Spleen (tissue), 11 donors: ENCODE measurements at regions not wholly inside any gene's neighbourhood (a gene's known extent, or its start where the extent isn't known, plus 50 kb on each side); places are given as distances from the start of the nearest gene placed in this dataset.

ENCODE experiments used
- DNase-seq: peaks from one replicate; pipeline ENCODE4 v3.0.0-alpha.2; 2020
- H3K27ac ChIP-seq, 8 donors: fragments of 200-600 bp; sonication (generic) in 7 of 8; 1 replicate in 4 of 8; 2 replicates in 4 of 8; pipeline versions ENCODE4 v1.5.0 to v1.8.0; 2016 to 2021; ENCODE audit warnings: inconsistent platforms in 4 of 8, mild to moderate bottlenecking in 4 of 8, moderate library complexity in 1 of 8
- H3K27me3 ChIP-seq, 7 donors: fragments of 200-600 bp; sonication (generic) in 6 of 7; replicated peaks in 1 of 7; 1 replicate in 4 of 7; 2 replicates in 3 of 7; pipeline versions ENCODE4 v1.5.0 to v1.8.0; 2016 to 2021; ENCODE audit warnings: inconsistent platforms in 3 of 7, mild to moderate bottlenecking in 1 of 7
- H3K36me3 ChIP-seq, 6 donors: fragments of 200-600 bp; sonication (generic) in 5 of 6; 1 replicate in 4 of 6; 2 replicates in 2 of 6; pipeline versions ENCODE4 v1.5.0 to v1.8.0; 2016 to 2021; ENCODE audit warnings: inconsistent platforms in 2 of 6
- H3K4me1 ChIP-seq, 6 donors: fragments of 200-600 bp; sonication (generic) in 5 of 6; 1 replicate in 3 of 6; 2 replicates in 3 of 6; pipeline versions ENCODE4 v1.5.0 to v1.8.0; 2016 to 2021; ENCODE audit warnings: inconsistent platforms in 3 of 6
- H3K4me3 ChIP-seq, 8 donors: fragments of 200-600 bp; sonication (generic) in 7 of 8; 1 replicate in 4 of 8; 2 replicates in 4 of 8; pipeline versions ENCODE4 v1.5.0 to v1.8.0; 2016 to 2021; ENCODE audit warnings: inconsistent platforms in 4 of 8, mild to moderate bottlenecking in 4 of 8, moderate library complexity in 2 of 8
- H3K9me3 ChIP-seq, 8 donors: fragments of 200-600 bp; sonication (generic) in 7 of 8; 1 replicate in 4 of 8; 2 replicates in 4 of 8; pipeline versions ENCODE4 v1.5.0 to v1.8.0; 2016 to 2021; ENCODE audit warnings: inconsistent platforms in 4 of 8
- CTCF ChIP-seq, 11 experiments: fragments of 200-600 bp in 7 of 11; fragments of 450-650 bp in 4 of 11; sonication (generic) in 4 of 11; IDR thresholded peaks in 8 of 11; conservative IDR thresholded peaks in 3 of 11; 1 replicate in 7 of 11; 2 replicates in 4 of 11; pipeline versions ENCODE4 v1.4.0 to v1.8.0; 2016 to 2021; ENCODE audit warnings: antibody characterized with exemption in 11 of 11, inconsistent platforms in 4 of 11, mild to moderate bottlenecking in 1 of 11
- POLR2A ChIP-seq, 3 donors: fragments of 450-650 bp; IDR thresholded peaks; one replicate each; pipeline ENCODE4 v1.5.1; 2017; ENCODE audit warnings: antibody characterized with exemption in 3 of 3, mild to moderate bottlenecking in 1 of 3
- POLR2AphosphoS5 ChIP-seq, 3 donors: sonication (generic); formaldehyde crosslinking; IDR thresholded peaks; one replicate each; pipeline ENCODE4 v1.5.1; 2017; ENCODE audit warnings: antibody characterized with exemption in 3 of 3
- WGBS, 5 donors: extraction: QIAGEN DNeasy Blood & Tissue Kit in 3 of 5; methylation state at CpG; one replicate each; pipeline versions ENCODE4 v1.1.5 to v1.1.7; 2013 to 2018; 5-methylcytosine and 5-hydroxymethylcytosine counted together
- intact Hi-C: fragments of 100-400 bp; cut with DNase I; formaldehyde crosslinking; loops from one replicate; pipeline ENCODE4 v1.15.0; 2023; ENCODE audit warnings: low total_unique reads
- donor health status: healthy with polysubstance abuse.
- donor health status: DM: no; HTN: no; CAD: no; lungs with moderate emphysema.
- donor health status: DM: no; HTN: no; CAD: no.
- donor health status: Bipolar disorder and iron deficiency.
- donor health status: healthy.
- donor health status: DM: no; HTN: no; CAD: no.
- donor health status: DM: yes; HTN: yes; CAD: no.

DNA sequence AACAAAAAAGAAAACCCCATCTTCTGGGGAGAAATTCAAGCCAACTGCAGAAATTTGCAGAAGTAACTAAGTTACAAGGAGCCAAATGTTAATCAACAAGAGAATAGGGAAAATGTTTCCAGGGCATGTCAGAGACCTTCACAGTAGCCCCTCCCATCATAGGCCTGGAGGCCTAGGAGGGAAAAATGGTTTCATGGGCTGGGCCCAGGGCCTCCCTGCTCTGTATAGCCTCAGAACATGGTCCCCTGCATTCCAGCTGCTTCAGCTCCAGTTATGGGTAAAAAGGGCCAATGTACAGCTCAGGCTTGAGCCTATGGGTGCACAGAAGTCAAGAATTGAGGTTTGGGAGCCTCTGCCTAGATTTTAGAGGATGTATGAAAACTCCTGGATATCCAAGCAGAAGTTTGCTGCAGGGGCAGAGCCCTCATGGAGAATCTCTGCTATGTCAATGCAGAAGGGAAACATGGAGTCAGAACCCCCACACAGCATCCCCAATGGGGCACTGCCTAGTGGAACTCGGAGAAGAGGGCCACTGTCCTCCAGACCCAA, 260.9 kb downstream of the DUSP6 start:
- H3K27me3 ChIP-seq: no peaks in the 10 kb centered on the region
- no peak for DNase-seq
- H3K4me1 ChIP-seq: no peaks in the 10 kb centered on the region
- peaks cover 0 to 32% (median 22%) of the 10 kb centered on the region in 8 donors for H3K9me3 ChIP-seq
- TF ChIP-seq CTCF (IDR thresholded peaks at IDR 0.05 in 8 of 11, conservative IDR thresholded peaks at IDR 0.05 in 3 of 11) (no peak), POLR2A (IDR thresholded peaks at IDR 0.05) (no peak), POLR2AphosphoS5 (IDR thresholded peaks at IDR 0.05) (no peak)
- no peak overlapping the region for H3K4me3 ChIP-seq
- intact Hi-C loops: no loop called here
- 78 to 100% (median 88%) methylated on average over 1 of the region's 1 CpG for WGBS, 5 donors
- H3K27ac ChIP-seq: no peak overlapping the region
- no peaks in the 10 kb centered on the region for H3K36me3 ChIP-seq

DNA sequence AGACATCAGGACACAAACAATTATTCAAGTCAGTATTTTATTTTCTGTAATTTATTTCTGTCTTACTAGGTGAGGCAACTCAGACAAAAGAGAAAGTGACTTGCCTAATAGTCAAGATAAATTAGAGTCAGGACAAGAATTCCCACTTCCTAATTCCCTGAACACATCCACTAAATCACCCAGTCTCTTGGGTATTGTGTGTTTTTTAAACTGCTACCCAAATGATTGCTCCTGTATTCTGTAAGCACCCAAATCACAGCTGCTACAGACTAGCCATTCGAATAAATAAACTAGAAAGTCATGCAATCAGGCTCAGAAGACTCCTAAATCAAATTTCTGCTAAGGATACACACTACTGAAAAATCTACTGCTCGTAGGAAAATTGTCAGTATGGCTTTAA, 263.0 kb downstream of the DUSP6 start:
- no peak overlapping the region for H3K27ac ChIP-seq
- intact Hi-C loops: no loop called here
- DNase-seq: no peak
- peaks cover 0 to 32% (median 22%) of the 10 kb centered on the region in 8 donors for H3K9me3 ChIP-seq
- 80 to 93% (median 85%) methylated on average over 2 of the region's 2 CpGs for WGBS, 5 donors
- H3K27me3 ChIP-seq: no peaks in the 10 kb centered on the region
- no peak overlapping the region for H3K4me3 ChIP-seq
- H3K36me3 ChIP-seq: no peaks in the 10 kb centered on the region
- H3K4me1 ChIP-seq: peaks cover 0 to 7% (median 0%) of the 10 kb centered on the region in 6 donors
- TF ChIP-seq POLR2AphosphoS5 (IDR thresholded peaks at IDR 0.05) (no peak), POLR2A (IDR thresholded peaks at IDR 0.05) (no peak), CTCF (IDR thresholded peaks at IDR 0.05 in 8 of 11, conservative IDR thresholded peaks at IDR 0.05 in 3 of 11) (no peak)

DNA sequence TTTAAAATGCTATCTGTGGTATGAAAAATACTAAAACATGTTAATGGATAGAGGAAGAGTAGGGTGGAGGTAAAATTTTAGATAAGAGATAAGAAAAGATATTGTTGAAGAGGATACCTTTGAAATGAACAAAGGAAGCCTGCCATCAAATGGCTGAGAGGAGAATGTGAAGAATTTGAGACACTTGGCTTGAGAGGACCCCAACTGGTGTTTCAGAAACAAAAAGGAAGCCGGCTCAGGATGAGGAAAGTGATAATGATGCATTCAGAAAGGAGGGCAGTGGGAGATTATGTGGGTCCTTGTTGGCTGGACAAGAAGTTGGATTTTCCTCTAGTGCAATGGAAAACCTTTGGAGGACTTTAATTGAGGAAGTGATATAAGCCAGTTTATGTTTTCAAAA, 264.4 kb downstream of the DUSP6 start:
- Histone ChIP-seq H3K27ac (no peak overlapping the region), H3K4me1 (peaks cover 0 to 11% (median 2%) of the 10 kb centered on the region in 6 donors), H3K27me3 (no peaks in the 10 kb centered on the region), H3K9me3 (peaks cover 0 to 32% (median 22%) of the 10 kb centered on the region in 8 donors), H3K36me3 (no peaks in the 10 kb centered on the region), H3K4me3 (no peak overlapping the region)
- 65 to 84% (median 77%) methylated on average over 1 of the region's 1 CpG for WGBS, 5 donors
- no peak for DNase-seq
- intact Hi-C loops: no loop called here
- TF ChIP-seq POLR2A (IDR thresholded peaks at IDR 0.05) (no peak), POLR2AphosphoS5 (IDR thresholded peaks at IDR 0.05) (no peak), CTCF (IDR thresholded peaks at IDR 0.05 in 8 of 11, conservative IDR thresholded peaks at IDR 0.05 in 3 of 11) (no peak)

DNA sequence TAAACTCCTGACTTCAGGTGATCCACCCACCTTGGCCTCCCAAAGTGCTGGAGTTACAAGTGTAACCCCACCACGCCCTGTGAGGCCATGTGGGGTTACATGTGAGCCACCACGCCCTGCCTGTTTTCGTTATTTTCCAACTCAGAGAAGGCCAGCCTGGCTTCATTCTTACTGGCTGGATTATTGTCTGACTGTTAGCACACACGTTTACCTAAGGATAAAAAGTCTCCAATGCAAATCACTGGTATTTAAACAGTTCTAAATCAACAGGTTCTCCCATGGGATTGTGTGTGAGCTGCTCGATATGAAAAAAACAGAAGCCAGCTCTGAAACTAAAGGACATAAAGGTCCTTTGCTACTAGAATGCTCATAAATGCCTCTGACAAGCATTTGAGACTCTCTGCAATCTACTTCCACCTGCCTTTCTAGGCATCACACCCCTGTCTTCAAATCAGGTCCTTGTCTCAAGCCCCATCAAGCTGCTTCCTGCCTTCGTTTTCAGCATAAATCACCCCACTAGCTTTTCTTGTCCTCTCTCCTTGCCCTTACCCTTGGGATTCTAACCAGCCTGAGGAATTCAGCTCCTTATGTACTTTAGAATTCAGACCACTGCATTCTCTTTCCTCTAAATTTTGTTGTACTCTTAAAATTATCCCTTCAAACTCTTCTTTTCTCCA, 265.0 kb downstream of the DUSP6 start:
- Histone ChIP-seq H3K4me1 (peaks cover 0 to 17% (median 7%) of the 10 kb centered on the region in 6 donors), H3K4me3 (no peak overlapping the region), H3K27ac (no peak overlapping the region), H3K27me3 (no peaks in the 10 kb centered on the region), H3K9me3 (peaks cover 0 to 26% (median 20%) of the 10 kb centered on the region in 8 donors), H3K36me3 (no peaks in the 10 kb centered on the region)
- no peak for DNase-seq
- intact Hi-C loops: no loop called here
- WGBS, 5 donors: 68 to 79% (median 75%) methylated on average over 6 of the region's 6 CpGs
- TF ChIP-seq POLR2A (IDR thresholded peaks at IDR 0.05): no peak
- TF ChIP-seq POLR2AphosphoS5 (IDR thresholded peaks at IDR 0.05): no peak
- TF ChIP-seq CTCF (IDR thresholded peaks at IDR 0.05 in 8 of 11, conservative IDR thresholded peaks at IDR 0.05 in 3 of 11): no peak
